Urothelium cell line (cell line): ENCODE measurements at regions not wholly inside any gene's neighbourhood (a gene's known extent, or its start where the extent isn't known, plus 50 kb on each side); places are given as distances from the start of the nearest gene placed in this dataset.

Experiments
- DNase-seq: peaks from one replicate; pipeline ENCODE4 v3.0.0; 2011; ENCODE audit warnings: low spot score, mixed read lengths
- FAIRE-seq: peaks from 2 replicates; lab custom pipeline; 2011; peaks lifted over from hg19 to GRCh38; lab: Jason Lieb, UNC

- FAIRE-seq (no peak), DNase-seq (no peak)
Observed at GRCh38 chr18:57202881-57203280, 56.0 kb downstream of the BOD1L2 start.

DNA sequence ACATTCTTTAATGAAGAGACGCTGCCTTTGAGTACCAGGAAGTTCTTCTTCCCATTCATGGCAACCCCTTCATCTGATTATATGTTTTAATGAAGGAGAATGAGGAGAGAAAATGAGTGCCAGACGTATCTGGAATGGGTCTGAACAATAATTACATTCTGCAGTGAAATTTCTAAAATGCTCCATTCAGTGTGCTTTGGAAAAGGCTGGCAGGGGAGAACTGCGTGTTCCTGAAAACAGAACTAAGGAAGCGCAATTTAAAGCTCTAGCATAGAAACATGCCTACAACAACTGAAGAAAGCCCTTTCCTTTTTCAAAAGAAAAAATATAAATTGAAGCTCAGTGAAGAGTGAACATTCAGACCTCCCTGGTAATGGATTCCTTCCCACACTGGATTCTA, 58.8 kb downstream of the BOD1L2 start:
- no peak for DNase-seq
- FAIRE-seq, result no peak

GRCh38 chr18:57207124-57207916, 60.4 kb downstream of the BOD1L2 start:
- FAIRE-seq, result no peak
- no peak for DNase-seq

DNA sequence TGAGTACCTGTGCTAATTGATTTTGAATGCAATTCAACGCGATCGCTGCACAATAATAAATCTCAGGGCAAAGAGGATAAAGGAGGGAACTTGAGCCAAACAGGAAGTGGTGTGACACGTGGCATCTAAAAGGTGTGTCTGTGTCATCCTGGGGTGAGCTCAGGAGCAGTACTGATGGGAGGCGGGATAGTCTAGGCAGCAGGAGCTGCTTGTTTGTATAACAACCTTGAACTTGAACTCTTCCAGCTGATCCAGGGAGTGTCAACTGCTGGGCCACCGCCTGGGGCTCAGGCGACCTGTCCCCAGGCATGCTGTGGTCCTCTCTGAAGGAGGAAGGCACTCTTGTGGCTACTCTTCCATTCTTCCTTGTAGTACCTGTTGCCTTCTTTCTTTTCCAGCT, 61.2 kb downstream of the BOD1L2 start:
- DNase-seq, result peak; percentile 5
- no peak for FAIRE-seq

DNA sequence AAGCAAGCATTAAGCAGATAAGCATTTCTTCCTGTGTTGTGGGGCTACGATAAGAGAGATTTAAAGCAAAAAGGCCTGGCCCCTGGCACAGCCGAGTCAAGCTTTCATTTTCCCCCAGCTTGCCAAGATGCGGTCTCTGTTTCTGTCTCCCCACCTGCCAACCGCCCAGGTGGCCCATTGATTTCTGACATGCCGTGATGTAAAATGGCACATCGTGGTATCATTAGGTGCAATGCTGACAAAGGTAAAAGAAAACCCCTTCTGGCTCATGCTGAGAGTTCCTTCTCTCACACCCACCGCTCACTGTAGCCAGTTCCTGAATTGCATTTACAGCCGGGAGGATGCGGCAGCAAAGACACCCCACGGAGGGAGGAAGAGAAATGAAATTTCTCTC, 62.8 kb downstream of the BOD1L2 start:
- FAIRE-seq (no peak), DNase-seq (no peak)

DNA sequence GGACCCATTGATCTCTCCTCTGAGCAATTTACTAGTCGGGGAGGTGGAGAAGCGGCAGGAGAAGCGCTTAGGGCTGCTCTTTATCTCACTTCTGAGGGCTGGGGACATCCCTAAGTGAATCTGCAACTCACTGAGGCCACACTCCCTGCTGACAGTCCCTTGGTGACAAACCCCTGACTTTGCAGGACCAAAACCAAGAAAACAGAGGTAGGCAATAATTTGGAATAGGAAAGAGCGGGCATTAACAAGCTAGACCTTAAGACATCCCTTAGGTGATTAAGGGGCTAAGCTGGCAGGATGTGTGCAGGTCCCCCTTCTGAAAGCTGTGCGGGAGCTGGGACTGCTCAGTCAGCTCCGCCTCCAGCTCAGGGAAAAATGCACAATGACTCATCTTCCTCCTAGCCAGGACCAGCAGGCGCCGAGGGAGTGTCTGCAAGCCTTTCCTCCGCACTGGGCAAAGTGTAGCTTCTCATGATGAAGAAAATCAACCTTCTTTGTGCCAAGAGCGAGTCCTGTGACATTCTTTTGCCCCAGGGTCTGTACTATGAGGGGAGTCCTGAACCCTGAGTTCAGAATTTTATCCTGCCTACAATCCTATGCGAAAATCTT, 63.3 kb downstream of the BOD1L2 start:
- peak; percentile 83 for DNase-seq
- FAIRE-seq, result no peak

- DNase-seq (no peak), FAIRE-seq (no peak)
Observed at GRCh38 chr18:57210716-57211411, 64.0 kb downstream of the BOD1L2 start.

DNA sequence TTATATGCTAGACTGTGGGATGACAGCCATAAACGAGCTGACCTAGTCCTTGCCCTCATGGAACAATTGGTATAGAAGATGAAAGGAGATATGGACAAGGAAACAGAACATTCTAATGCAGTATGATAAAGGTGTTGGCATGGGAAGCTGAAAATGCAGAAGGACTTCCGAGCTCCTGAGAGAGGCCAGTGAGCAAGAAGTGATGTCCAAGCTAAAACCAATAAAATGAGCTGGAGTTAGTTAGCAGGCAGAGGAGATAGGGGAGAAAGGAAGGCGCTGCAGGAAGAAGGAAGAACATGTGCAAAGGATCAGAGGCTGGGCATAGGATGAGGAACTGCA, 64.5 kb downstream of the BOD1L2 start:
- DNase-seq (no peak), FAIRE-seq (no peak)

DNA sequence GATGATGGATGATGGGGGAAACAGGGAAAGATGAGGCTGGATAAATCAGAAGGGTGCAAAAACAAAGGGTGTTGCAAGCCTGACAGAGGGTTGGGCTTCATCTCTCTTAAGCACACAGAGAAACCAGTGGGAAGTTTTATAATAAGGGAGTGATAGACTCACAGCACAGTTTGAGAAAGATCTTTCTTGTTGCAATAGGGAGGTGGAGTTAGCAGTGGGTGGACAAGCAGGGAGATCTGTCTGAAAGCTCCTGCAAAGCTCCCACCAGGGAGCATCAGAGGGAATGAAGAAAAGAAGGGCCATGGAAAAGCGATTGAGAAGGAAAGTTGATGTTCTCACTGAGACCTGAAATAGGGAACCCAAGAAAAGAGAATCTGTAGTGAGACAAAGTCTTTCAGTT, 64.9 kb downstream of the BOD1L2 start:
- no peak for FAIRE-seq

DNA sequence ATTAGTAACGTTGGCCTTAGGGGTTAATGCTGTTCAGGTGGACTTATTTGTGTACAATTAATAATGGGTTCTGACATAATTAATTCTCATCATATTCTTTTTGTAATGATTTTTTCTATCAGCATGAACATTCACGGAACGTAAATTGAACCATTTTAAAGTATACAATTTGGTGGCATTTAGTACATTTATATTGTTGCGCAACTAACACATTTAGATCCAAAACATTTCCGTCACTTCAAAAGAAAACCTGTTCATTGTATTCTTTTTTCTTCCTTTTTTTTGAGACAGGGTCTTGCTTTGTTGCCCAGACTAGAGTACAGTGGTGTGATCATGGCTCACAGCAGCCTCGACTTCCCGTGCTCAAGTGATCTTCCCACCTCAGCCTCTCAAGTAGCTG, 65.8 kb downstream of the BOD1L2 start:
- DNase-seq, result no peak
- no peak for FAIRE-seq

More for the DNA sequence above, 64.9 kb downstream of the BOD1L2 start:
- no peak for DNase-seq

- DNase-seq, result no peak
- no peak for FAIRE-seq
Observed at GRCh38 chr18:57214976-57215375, 68.1 kb downstream of the BOD1L2 start.

DNA sequence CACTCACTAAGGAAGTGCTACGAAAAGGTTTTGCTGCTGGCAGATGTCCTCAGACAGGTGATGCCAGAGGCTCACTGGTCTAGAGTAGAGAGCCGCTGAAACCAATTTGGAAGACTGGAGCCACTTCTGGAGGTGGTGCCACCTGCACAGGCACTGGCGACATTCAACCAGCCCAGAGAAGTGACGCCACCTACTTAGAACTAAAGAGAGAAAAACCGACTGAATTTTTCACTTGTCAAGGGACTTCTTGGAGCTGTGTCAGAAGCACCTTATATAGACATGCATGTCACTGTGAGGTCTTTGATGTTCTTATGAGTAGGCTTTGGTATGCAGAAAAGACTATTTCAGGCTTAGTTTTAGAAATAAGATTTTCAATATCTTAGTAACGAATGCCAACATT, 71.4 kb downstream of the BOD1L2 start:
- DNase-seq (no peak), FAIRE-seq (no peak)

DNA sequence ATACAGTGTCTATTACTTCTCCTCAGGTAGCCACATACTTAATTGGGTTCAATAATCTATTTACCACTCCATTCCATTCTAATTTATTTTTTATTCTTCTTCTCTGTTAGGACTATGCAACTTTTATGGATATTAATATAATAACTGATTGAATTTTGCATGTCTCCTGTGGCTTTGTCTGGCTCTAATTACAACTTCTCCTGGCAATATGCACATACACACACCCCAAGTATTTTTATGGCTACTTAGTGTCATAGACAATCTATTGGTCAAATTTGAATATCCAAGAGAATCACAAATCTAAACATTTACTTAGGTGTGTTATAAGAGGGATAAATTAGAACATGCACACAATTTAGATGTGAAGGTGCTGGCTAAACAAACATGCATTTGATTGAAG, 73.1 kb downstream of the BOD1L2 start:
- DNase-seq, result no peak

GRCh38 chr18:57220480-57220879, 73.6 kb downstream of the BOD1L2 start:
- no peak for FAIRE-seq
- no peak for DNase-seq

More for the DNA sequence above, 73.1 kb downstream of the BOD1L2 start:
- no peak for FAIRE-seq

GRCh38 chr18:57220930-57221483, 74.1 kb downstream of the BOD1L2 start:
- DNase-seq (no peak), FAIRE-seq (no peak)

DNA sequence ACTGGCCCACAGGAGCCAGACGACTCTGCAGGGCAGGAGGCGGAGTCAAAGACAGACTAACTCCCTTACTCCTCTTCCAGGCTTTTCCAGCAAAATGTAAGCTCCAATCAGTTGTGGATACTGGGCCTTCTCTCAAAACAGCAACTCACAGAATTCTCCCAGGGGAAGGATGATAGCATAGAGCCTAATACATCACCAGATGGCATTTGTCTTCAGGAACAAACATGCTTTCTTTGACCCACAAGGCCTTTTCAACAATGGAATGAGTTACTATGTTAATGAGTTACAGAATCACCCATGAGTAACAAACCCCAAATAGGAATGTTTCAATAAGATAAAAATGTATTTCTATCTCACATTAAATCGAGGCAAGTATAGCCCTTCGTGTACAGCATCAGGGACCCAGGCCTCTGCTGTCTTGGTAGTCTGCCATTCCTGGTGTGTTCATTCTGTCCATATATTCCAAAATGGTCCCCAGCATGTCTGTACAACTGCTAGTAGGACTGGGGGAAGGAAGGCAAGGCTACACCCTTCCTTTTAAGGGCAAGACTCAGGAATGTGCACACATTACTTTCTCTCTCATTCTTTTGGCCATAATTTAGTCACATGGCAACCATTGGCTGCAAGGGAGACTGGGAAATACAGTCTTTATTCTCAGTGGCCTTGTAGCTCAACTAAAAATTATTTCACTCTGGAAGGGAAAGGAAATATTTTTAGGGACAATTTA, 76.4 kb downstream of the BOD1L2 start:
- FAIRE-seq (no peak), DNase-seq (no peak)

DNA sequence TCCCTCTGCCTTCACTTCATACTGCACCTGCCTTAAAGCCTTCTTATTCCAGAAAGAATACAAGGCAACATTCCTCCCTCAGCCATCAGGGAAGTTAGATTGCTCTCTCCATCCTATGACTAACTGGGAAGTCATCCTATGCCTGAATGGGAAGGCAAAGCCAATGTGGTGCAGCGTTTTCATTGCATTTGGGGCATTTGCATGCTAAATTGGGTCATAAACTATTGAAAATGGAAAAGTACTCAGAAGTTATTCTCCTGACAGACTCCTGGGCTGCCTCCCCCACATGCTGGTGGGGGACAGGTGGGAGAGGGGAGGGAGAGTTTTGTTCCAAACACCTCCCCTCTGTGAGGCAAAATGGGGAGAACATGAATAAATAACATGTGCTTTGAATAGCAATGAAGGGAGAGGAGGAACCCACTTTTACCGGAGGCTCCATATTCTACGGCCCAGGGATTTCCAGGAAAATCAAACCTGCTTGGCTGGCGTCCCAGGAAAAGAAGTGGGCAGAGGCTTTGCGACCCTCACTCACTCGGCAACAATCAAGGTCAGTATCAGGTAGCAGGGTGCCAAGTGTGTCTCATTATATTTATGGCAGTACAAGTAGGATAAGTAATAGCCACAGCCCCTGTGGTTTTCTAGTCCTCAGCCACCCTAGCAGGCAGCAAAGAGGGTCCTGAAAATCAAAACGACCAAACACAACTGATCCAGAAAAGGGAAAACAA, 84.1 kb downstream of the BOD1L2 start:
- DNase-seq, result no peak
- no peak for FAIRE-seq

DNA sequence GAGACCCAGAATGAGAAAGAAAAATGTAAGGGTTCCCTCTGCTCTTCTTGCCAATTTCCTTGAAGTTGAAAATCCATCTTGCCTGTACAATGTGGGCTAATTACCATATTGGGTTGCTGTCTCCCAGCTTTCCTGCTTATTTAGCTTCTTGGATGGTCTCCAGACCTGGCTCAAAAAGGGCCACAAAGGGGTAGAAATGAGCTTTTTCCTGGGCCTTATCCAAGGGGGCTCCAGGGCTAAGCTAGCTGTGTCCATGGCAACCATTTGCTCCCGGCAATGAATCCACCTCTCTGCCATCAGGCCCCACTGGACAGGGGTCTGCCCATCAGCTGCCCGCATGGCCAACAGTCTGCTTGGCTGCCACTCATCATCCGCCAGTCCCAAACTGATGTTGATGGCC, 85.0 kb downstream of the BOD1L2 start:
- DNase-seq, result no peak
- no peak for FAIRE-seq

GRCh38 chr18:57234346-57234745, 87.5 kb downstream of the BOD1L2 start:
- FAIRE-seq, result no peak

GRCh38 chr18:57241869-57242268, 95.0 kb downstream of the BOD1L2 start:
- FAIRE-seq (no peak), DNase-seq (no peak)

More at GRCh38 chr18:57234346-57234745, 87.5 kb downstream of the BOD1L2 start:
- no peak for DNase-seq
